ENCODE measurements at regions not wholly inside any gene's neighbourhood (a gene's known extent, or its start where the extent isn't known, plus 50 kb on each side); places are given as distances from the start of the nearest gene placed in this dataset.

DNA sequence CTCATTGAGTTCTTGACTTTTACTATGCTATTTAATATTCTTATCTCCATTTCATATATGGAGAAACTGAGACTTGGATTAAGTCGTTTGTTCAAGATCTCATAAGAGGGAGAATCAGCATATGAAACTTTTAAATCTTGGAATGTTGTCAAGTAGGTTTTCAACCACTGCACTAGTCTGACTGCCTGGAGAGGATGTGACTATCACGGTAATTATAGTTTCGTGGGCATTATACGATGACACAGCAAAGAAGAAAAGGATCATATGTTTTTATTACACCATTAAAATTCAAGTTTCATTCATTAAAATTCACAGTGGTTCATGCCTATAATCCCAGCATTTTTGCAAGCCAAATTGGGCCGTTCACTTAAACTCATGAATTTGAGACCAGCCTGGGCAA lies 555.2 kb downstream of the SLITRK1 start:
- Histone ChIP-seq H3K9ac (ENCODE audit: low read length) (no peak overlapping the region), H3K4me3 (ENCODE audit: low read depth in 1 of 2, low read length in 2 of 2) (no peak overlapping the region), H3K4me1 (ENCODE audit: insufficient read depth, low read length) (no peaks in the 10 kb centered on the region), H3K27me3 (ENCODE audit: control insufficient read depth in 1 of 2, insufficient read depth in 2 of 2, low read length in 2 of 2) (no peaks in the 10 kb centered on the region), H3K27ac (ENCODE audit: low read depth, low read length) (no peak overlapping the region), H3K36me3 (ENCODE audit: insufficient read depth, low read length) (no peaks in the 10 kb centered on the region), H3K9me3 (ENCODE audit: low read length) (no peaks in the 10 kb centered on the region)

DNA sequence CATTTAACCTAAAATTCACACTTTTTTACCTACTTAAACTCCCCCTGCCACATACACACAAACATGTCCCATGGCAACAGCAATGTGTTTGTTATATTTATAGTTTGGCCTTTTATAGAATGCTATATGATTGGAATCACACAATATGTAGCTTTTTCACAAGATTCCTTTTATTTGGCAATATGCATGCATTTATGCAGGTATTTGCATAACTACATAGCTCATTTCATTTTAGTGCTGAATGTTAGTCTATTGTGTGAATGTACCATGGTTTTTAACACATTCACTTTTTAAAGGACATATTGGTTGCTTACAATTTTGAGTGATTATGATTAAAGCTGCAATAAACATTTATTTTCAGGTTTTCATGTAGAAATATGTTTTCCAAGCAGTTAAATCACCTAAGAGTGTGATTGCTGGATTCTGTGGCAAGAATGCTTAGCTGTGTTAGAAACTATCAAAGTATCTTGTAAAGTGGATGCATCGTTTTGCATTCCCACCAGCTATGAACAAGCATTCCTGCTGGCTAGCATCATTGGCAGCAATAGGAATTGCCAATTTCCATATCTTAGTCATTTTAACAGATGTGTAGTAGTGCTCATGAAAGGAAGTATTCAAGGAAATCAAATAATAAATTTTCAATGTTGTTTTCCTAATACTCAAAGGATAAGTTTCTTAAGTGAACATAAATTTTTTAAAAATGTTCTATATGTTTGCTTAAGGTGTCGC lies 557.0 kb downstream of the SLITRK1 start:
- Histone ChIP-seq H3K27me3 (ENCODE audit: control insufficient read depth in 1 of 2, insufficient read depth in 2 of 2, low read length in 2 of 2) (no peaks in the 10 kb centered on the region), H3K4me3 (ENCODE audit: low read depth in 1 of 2, low read length in 2 of 2) (no peak overlapping the region), H3K9me3 (ENCODE audit: low read length) (no peaks in the 10 kb centered on the region), H3K9ac (ENCODE audit: low read length) (no peak overlapping the region), H3K27ac (ENCODE audit: low read depth, low read length) (no peak overlapping the region), H3K36me3 (ENCODE audit: insufficient read depth, low read length) (no peaks in the 10 kb centered on the region), H3K4me1 (ENCODE audit: insufficient read depth, low read length) (no peaks in the 10 kb centered on the region)

DNA sequence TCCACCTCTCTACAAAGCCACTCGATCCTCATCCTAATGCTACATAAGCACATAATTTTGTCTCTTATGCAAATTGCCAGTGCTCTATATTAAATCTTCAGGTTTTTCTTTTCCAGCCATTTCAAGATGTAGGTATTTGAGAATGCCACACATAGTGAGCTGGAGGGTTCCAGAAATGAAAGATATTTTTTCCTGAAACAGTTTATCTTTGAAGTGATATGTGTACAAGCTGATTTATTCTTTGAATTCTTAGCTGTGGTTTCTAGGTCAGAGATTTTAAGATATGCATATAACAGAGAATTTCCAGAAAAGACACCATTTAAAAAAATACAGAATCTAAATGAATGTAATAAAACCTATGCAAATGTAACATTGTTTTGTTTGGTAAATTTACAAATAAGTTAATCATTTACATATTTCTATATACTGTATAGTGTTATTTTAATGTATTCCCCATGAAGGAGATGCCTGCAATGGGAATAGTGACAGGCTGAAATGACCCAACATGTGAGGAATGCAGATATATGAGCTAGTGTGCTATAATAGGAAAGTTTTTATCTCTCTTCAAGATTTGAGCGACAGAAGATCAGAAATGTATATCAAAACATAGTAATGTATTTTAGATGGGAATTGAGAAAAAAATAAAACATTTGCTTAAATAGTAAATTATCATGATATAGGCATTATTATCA lies 570.2 kb downstream of the SLITRK1 start:
- H3K9me3 ChIP-seq (ENCODE audit: low read length) = no peaks in the 10 kb centered on the region
- no peaks in the 10 kb centered on the region for H3K36me3 ChIP-seq (ENCODE audit: insufficient read depth, low read length)
- no peak overlapping the region for H3K9ac ChIP-seq (ENCODE audit: low read length)
- H3K4me3 ChIP-seq (ENCODE audit: low read depth in 1 of 2, low read length in 2 of 2) = no peak overlapping the region
- no peaks in the 10 kb centered on the region for H3K27me3 ChIP-seq (ENCODE audit: control insufficient read depth in 1 of 2, insufficient read depth in 2 of 2, low read length in 2 of 2)
- H3K27ac ChIP-seq (ENCODE audit: low read depth, low read length) = no peak overlapping the region
- H3K4me1 ChIP-seq (ENCODE audit: insufficient read depth, low read length) = no peaks in the 10 kb centered on the region

DNA sequence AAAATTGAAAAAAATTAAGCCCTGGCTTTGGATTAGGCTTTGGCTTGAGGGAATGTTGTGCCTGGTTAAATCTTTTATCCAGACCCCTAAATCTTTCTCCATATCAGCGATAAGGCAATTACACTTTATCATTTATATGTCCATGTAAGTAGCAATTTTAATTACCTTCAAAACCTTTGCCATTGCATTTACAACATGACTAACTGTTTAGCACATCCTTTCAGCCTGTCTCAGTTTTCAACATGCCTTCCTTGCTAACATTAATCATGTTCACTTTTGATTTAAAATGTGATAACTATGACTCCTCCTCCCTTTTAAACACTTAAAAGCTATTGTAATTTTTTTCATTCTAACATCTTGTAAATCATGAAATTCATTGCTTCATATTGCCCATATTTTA lies 583.7 kb downstream of the SLITRK1 start:
- no peak overlapping the region for H3K27ac ChIP-seq (ENCODE audit: low read depth, low read length)
- H3K9ac ChIP-seq (ENCODE audit: low read length) = no peak overlapping the region
- no peaks in the 10 kb centered on the region for H3K4me1 ChIP-seq (ENCODE audit: insufficient read depth, low read length)
- no peaks in the 10 kb centered on the region for H3K9me3 ChIP-seq (ENCODE audit: low read length)
- H3K27me3 ChIP-seq (ENCODE audit: control insufficient read depth in 1 of 2, insufficient read depth in 2 of 2, low read length in 2 of 2) = no peaks in the 10 kb centered on the region
- no peaks in the 10 kb centered on the region for H3K36me3 ChIP-seq (ENCODE audit: insufficient read depth, low read length)
- no peak overlapping the region for H3K4me3 ChIP-seq (ENCODE audit: low read depth in 1 of 2, low read length in 2 of 2)

DNA sequence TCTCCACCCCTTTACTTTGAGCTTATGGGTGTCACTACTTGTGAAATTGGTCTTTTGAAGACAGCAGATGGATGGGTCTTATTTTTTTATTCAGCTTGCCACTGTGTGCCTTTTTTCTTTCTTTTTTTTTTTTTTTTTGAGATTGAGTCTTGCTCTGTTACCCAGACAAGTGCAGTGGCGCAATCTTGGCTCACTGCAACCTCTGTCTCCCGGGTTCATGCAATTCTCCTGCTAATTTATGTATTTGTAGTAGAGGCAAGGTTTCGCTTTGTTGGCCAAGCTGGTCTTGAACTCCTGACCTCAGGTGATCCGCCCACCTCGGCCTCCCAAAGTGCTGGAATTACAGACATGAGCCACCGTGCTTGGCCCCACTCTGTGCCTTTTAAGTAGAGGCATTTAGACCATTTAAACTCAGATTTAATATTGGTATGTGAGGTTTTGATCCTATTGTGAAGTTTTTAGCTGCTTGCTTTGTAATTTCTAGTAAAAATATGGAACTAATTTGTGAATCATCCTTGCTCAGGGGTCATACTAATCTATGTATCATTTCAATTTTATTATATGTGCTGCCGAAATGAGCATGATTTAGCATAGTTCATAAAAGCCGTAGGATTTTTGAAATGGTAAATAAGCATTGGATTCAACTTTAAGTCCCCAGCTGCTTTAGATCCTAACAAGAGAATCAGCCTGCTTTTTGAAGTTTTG lies 584.5 kb downstream of the SLITRK1 start:
- Histone ChIP-seq H3K27ac (ENCODE audit: low read depth, low read length) (no peak overlapping the region), H3K27me3 (ENCODE audit: control insufficient read depth in 1 of 2, insufficient read depth in 2 of 2, low read length in 2 of 2) (no peaks in the 10 kb centered on the region), H3K4me1 (ENCODE audit: insufficient read depth, low read length) (no peaks in the 10 kb centered on the region), H3K4me3 (ENCODE audit: low read depth in 1 of 2, low read length in 2 of 2) (no peak overlapping the region), H3K9me3 (ENCODE audit: low read length) (no peaks in the 10 kb centered on the region), H3K9ac (ENCODE audit: low read length) (no peak overlapping the region), H3K36me3 (ENCODE audit: insufficient read depth, low read length) (no peaks in the 10 kb centered on the region)

DNA sequence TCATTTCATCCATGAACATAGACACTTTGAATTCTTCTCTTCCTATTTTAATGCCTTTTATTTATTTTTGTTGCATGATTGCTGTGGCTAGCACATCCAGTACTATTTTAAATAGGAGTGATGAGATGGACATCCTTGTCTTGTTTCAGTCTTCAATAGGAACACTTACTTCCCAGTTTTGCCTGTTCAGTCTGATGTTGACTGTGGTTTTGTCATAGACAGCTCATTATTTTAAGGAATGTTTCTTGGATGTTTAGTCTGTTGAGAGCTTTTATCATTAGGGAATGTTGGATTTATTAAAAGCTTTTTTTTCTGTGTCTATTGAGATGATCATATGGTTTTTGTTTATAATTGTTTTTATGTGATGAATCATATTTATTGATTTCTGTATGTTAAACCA lies 586.6 kb downstream of the SLITRK1 start:
- H3K27ac ChIP-seq (ENCODE audit: low read depth, low read length) = no peak overlapping the region
- H3K36me3 ChIP-seq (ENCODE audit: insufficient read depth, low read length) = no peaks in the 10 kb centered on the region
- no peaks in the 10 kb centered on the region for H3K4me1 ChIP-seq (ENCODE audit: insufficient read depth, low read length)
- H3K27me3 ChIP-seq (ENCODE audit: control insufficient read depth in 1 of 2, insufficient read depth in 2 of 2, low read length in 2 of 2) = no peaks in the 10 kb centered on the region
- H3K9me3 ChIP-seq (ENCODE audit: low read length) = no peaks in the 10 kb centered on the region
- H3K4me3 ChIP-seq (ENCODE audit: low read depth in 1 of 2, low read length in 2 of 2) = no peak overlapping the region
- H3K9ac ChIP-seq (ENCODE audit: low read length) = no peak overlapping the region

DNA sequence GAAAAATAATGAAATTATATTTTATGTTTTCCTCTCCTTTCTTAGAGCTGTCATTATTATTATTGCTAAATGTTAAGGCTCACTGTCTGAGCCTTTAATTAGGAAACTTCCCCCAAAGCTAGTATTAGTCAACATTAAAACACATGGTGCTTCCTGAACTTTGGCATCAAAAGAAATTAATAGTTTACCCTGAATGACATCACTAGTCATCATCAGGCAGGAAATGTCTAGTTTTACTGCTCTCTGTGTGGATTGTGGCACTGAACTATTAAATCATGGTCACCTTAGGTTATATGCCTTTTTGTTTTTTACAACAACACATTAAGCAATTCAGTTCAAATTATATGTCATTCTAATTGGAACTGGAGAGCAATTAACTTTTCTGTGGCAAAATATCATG lies 595.5 kb downstream of the SLITRK1 start:
- no peaks in the 10 kb centered on the region for H3K9me3 ChIP-seq (ENCODE audit: low read length)
- no peak overlapping the region for H3K27ac ChIP-seq (ENCODE audit: low read depth, low read length)
- H3K9ac ChIP-seq (ENCODE audit: low read length) = no peak overlapping the region
- no peak overlapping the region for H3K4me3 ChIP-seq (ENCODE audit: low read depth in 1 of 2, low read length in 2 of 2)
- no peaks in the 10 kb centered on the region for H3K4me1 ChIP-seq (ENCODE audit: insufficient read depth, low read length)
- H3K27me3 ChIP-seq (ENCODE audit: control insufficient read depth in 1 of 2, insufficient read depth in 2 of 2, low read length in 2 of 2) = no peaks in the 10 kb centered on the region
- no peaks in the 10 kb centered on the region for H3K36me3 ChIP-seq (ENCODE audit: insufficient read depth, low read length)

DNA sequence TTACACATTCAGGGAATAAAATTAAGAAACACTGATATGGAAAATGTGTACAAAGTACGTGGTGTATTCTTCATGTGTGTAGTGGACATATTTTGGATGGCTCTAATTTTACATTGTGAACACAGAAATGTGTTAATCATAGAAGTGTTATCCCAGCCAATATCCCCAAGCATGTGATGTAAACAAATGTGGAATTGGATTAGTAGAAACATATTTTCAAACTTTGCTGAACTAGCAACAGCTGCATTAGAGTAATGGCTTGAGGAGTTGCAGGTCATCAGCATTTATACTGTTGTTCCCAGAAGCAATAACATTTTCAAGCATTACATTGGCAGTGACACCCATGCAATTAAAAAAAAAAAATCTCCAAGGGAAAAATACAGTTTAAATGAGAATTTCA lies 600.6 kb downstream of the SLITRK1 start:
- Histone ChIP-seq H3K36me3 (ENCODE audit: insufficient read depth, low read length) (no peaks in the 10 kb centered on the region), H3K27me3 (ENCODE audit: control insufficient read depth in 1 of 2, insufficient read depth in 2 of 2, low read length in 2 of 2) (no peaks in the 10 kb centered on the region), H3K4me3 (ENCODE audit: low read depth in 1 of 2, low read length in 2 of 2) (no peak overlapping the region), H3K4me1 (ENCODE audit: insufficient read depth, low read length) (no peaks in the 10 kb centered on the region), H3K9me3 (ENCODE audit: low read length) (no peaks in the 10 kb centered on the region), H3K9ac (ENCODE audit: low read length) (no peak overlapping the region), H3K27ac (ENCODE audit: low read depth, low read length) (no peak overlapping the region)

DNA sequence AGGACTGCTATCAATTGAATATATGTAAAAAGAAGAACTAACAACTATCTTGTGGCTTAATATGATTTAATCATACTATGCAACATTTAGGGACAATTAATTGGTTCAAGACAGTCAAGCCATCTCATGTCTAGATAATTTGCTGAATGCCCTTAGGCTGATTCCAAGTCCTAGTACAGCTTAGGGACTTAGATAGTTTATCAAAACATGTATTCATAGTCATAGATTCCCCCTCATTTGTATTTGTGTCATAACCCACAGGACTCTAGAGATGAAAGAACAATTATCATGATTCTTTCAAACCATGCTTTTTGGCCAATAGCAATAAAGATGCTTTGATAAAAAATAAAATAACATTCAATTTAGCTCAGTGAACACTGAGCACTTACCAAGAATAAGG lies 607.6 kb downstream of the SLITRK1 start:
- H3K27me3 ChIP-seq (ENCODE audit: control insufficient read depth in 1 of 2, insufficient read depth in 2 of 2, low read length in 2 of 2) = no peaks in the 10 kb centered on the region
- H3K9ac ChIP-seq (ENCODE audit: low read length) = no peak overlapping the region
- no peak overlapping the region for H3K4me3 ChIP-seq (ENCODE audit: low read depth in 1 of 2, low read length in 2 of 2)
- no peak overlapping the region for H3K27ac ChIP-seq (ENCODE audit: low read depth, low read length)
- no peaks in the 10 kb centered on the region for H3K36me3 ChIP-seq (ENCODE audit: insufficient read depth, low read length)
- no peaks in the 10 kb centered on the region for H3K4me1 ChIP-seq (ENCODE audit: insufficient read depth, low read length)
- no peaks in the 10 kb centered on the region for H3K9me3 ChIP-seq (ENCODE audit: low read length)

DNA sequence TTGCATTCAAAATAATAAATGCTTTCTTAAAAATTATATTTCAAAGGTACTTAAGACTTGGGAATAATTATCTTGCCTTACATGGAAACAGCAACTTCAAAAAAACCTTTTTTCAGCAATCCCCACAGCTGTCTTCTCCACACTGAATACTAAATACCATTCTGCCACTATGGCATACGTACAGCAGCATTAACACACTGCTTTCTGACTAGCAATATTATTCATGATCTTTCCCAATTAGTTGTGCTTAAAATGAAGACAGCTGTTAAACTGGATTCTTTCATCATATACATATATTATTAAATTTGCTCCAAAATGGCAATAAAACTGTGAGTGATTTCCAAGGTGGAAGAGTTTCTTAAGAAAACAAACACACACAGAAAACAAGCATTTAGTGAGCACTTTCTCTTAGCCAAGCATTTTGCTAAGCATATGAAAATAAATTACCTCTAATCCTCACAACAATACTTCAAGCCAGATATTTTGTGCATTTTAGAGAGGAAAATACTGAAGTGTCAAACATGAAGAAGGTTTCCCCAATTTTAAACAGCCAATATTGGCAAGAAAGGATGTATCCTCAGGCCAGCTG lies 609.5 kb downstream of the SLITRK1 start:
- no peaks in the 10 kb centered on the region for H3K36me3 ChIP-seq (ENCODE audit: insufficient read depth, low read length)
- H3K4me3 ChIP-seq (ENCODE audit: low read depth in 1 of 2, low read length in 2 of 2) = no peak overlapping the region
- no peak overlapping the region for H3K9ac ChIP-seq (ENCODE audit: low read length)
- H3K4me1 ChIP-seq (ENCODE audit: insufficient read depth, low read length) = no peaks in the 10 kb centered on the region
- H3K9me3 ChIP-seq (ENCODE audit: low read length) = no peaks in the 10 kb centered on the region
- H3K27me3 ChIP-seq (ENCODE audit: control insufficient read depth in 1 of 2, insufficient read depth in 2 of 2, low read length in 2 of 2) = no peaks in the 10 kb centered on the region
- no peak overlapping the region for H3K27ac ChIP-seq (ENCODE audit: low read depth, low read length)

DNA sequence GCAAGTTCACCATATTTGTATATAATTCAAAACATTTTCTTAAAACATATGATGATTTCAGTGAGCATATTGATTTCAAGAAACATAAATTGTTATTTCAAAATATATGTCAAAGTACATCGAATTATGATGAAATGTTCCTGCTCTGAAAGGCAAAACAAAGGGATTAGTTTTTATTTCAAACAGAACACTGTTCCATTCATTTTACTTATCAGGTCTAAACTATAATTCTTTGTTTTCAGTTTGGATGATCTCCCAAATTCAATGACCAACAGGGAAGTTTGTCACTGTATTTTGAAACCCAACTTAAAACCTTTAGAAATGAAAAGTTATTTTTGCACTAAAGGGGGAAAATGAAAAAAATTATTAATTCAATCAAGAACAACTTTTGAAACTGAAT lies 610.2 kb downstream of the SLITRK1 start:
- H3K4me1 ChIP-seq (ENCODE audit: insufficient read depth, low read length) = no peaks in the 10 kb centered on the region
- no peak overlapping the region for H3K27ac ChIP-seq (ENCODE audit: low read depth, low read length)

More for the DNA sequence above, 610.2 kb downstream of the SLITRK1 start:
- H3K4me3 ChIP-seq (ENCODE audit: low read depth in 1 of 2, low read length in 2 of 2) = no peak overlapping the region
- H3K36me3 ChIP-seq (ENCODE audit: insufficient read depth, low read length) = no peaks in the 10 kb centered on the region
- H3K9me3 ChIP-seq (ENCODE audit: low read length) = no peaks in the 10 kb centered on the region
- H3K27me3 ChIP-seq (ENCODE audit: control insufficient read depth in 1 of 2, insufficient read depth in 2 of 2, low read length in 2 of 2) = no peaks in the 10 kb centered on the region
- no peak overlapping the region for H3K9ac ChIP-seq (ENCODE audit: low read length)

Data from muscle layer of colon (tissue), 2 donors.